Prostate gland (tissue), 2 donors: ENCODE measurements at regions not wholly inside any gene's neighbourhood (a gene's known extent, or its start where the extent isn't known, plus 50 kb on each side); places are given as distances from the start of the nearest gene placed in this dataset.

Experiments
- POLR2A ChIP-seq: fragments of 450-650 bp; IDR thresholded peaks from one replicate; pipeline ENCODE4 v1.6.1; 2016; ENCODE audit warnings: antibody characterized with exemption, mild to moderate bottlenecking
- POLR2AphosphoS5 ChIP-seq: sonication (generic); formaldehyde crosslinking; IDR thresholded peaks from one replicate; pipeline ENCODE4 v1.6.1; 2017; ENCODE audit warnings: antibody characterized with exemption
- TF ChIP-seq, protein P1 (sequence below), 4 experiments: fragments of 200-600 bp in 2 of 4; fragments of 450-650 bp in 2 of 4; sonication (generic) in 2 of 4; IDR thresholded peaks; 1 replicate in 3 of 4; 2 replicates in 1 of 4; pipeline ENCODE4 v1.5.1; 2016 to 2019; ENCODE audit warnings: antibody characterized with exemption in 4 of 4, mild to moderate bottlenecking in 2 of 4, moderate library complexity in 2 of 4

DNA sequence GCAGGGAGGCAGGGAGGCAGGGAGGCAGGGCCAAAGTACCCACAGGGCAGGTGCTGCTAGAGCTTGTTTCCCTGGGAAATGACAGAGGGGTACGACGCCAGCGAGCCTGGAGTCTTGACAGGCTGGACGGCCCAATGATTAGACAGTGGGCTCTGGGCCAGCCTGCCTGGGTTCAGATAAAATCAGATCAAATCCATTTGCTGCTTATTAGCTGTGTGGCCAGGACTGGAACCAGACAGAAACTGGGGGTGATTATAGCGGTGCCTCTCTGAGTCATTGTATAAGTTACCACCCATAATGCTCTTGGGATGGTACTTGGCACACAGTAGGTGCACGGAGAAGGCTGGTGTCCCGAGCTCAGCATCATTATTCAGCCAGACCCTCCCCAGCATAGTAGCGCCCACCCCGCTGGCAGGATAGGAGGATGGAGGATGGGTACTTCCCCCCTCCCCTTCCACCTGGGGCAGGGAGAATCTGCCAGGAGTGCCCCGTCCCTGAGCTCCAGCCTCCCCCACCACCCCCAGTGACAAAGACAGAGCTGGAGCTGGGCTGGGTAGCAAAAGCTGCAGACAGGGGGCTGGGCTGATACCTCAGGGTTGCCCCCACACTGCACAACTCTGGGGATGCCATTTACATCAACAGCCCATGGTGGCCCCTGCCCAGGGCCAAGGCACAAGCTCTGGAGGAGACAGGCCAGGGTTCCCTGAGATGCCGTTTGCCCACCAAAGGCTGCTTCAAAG, 77.6 kb upstream of the TNRC6C start:
- TF ChIP-seq POLR2A (no peak), POLR2AphosphoS5 (no peak)
- TF ChIP-seq, protein P1, sequence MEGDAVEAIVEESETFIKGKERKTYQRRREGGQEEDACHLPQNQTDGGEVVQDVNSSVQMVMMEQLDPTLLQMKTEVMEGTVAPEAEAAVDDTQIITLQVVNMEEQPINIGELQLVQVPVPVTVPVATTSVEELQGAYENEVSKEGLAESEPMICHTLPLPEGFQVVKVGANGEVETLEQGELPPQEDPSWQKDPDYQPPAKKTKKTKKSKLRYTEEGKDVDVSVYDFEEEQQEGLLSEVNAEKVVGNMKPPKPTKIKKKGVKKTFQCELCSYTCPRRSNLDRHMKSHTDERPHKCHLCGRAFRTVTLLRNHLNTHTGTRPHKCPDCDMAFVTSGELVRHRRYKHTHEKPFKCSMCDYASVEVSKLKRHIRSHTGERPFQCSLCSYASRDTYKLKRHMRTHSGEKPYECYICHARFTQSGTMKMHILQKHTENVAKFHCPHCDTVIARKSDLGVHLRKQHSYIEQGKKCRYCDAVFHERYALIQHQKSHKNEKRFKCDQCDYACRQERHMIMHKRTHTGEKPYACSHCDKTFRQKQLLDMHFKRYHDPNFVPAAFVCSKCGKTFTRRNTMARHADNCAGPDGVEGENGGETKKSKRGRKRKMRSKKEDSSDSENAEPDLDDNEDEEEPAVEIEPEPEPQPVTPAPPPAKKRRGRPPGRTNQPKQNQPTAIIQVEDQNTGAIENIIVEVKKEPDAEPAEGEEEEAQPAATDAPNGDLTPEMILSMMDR (IDR thresholded peaks at IDR 0.05) = no peak
